ENCODE measurements at regions not wholly inside any gene's neighbourhood (a gene's known extent, or its start where the extent isn't known, plus 50 kb on each side); places are given as distances from the start of the nearest gene placed in this dataset.
"Not testable (repeated sequence)": the region's sequence is repeated elsewhere in the genome, so short reads cannot be mapped to it uniquely, and the experiment has no call there.

GRCh38 chr1:199821029-199821779 is 206.3 kb upstream of the NR5A2 start:
- no peak for FAIRE-seq

GRCh38 chr1:199832451-199832850 is 195.1 kb upstream of the NR5A2 start:
- no peak for FAIRE-seq

GRCh38 chr1:199834711-199835110 is 192.8 kb upstream of the NR5A2 start:
- no peak for FAIRE-seq

DNA sequence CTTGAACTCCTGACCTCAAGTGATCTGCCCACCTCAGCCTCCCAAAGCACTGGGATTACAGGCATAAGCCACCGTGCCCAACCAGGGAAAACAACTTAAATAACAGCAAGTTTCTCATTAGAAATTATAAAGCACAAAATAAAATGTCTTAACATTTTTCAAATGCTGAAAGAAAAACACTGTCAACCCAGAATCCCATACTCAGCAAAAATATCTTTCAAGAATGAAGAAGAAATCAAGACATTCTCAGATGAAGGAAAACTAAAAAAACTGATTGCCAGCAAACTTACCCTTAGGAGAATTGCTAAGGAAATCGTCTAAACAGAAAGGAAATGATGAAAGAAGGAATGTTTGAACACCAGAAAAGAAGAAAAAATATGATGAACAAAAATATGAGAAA is 191.1 kb upstream of the NR5A2 start:
- no peak for FAIRE-seq

GRCh38 chr1:199837321-199837720 is 190.2 kb upstream of the NR5A2 start:
- FAIRE-seq = no peak

GRCh38 chr1:199839608-199840007 is 187.9 kb upstream of the NR5A2 start:
- not testable (repeated sequence) for FAIRE-seq

DNA sequence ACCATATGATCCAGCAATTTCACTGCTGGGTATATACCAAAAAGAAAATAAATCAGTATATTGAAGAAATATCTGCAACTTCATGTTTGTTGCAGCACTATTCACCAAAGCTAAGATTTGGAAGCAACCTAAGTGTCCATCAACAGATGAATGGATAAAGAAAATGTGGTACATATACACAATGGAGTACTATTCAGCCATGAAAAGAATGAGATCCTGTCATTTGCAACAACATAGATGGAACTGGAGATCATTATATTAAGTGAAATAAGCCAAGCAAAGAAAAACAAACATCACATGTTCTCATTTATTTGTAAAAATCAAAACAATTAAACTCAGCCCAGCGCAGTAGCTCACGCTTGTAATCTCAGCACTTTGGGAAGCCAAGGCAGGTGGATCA is 184.4 kb upstream of the NR5A2 start:
- FAIRE-seq = not testable (repeated sequence)

- no peak for FAIRE-seq
Observed at GRCh38 chr1:199843861-199844260, 183.6 kb upstream of the NR5A2 start.

DNA sequence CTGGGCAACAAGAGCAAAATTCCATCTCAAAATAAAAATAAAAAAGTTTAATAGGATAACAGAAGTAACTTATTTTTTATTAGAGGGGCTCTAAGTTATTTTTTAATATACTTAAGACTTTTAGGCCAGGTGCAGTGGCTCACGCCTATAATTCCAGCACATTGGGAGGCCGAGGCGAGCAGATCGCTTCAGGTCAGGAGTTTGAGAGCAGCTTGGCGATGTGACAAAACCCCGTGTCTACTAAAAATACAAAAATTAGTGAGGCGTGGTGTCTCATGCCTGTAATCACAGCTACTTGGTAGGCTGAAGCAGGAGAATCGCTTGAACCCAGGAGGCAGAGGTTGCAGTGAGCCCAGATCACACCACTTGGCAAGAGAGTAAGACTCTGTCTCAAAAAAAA is 180.5 kb upstream of the NR5A2 start:
- no peak for FAIRE-seq

GRCh38 chr1:199851439-199852140 is 175.9 kb upstream of the NR5A2 start:
- no peak for FAIRE-seq

- FAIRE-seq = no peak
Observed at GRCh38 chr1:199854686-199855321, 172.7 kb upstream of the NR5A2 start.

- no peak for FAIRE-seq
Observed at GRCh38 chr1:199855580-199855979, 171.9 kb upstream of the NR5A2 start.

DNA sequence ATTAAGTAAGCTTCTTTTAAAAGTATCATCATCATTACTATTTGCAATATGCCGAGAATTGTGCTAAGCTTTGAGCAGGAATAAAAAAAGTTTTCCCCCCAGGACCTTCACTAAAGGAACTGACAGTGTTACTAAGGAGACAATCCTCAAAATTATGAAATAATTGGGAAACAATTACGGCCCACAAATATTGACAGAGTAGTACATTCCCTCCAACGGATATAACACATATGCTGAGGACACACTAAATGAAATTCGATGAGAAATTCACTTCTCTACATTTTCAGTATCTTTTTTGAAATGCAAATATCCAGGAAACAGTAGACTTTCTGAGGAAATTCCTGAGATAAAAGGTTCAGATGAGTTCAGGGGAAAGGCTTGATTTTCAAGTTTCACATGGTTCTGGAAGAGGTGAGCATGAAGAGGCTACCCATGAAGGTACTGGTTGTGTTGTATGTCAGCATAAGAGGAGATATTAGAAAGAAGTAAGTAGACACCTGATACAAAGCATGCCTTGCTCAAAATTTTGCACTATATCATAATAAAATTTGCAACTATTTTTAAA is 171.2 kb upstream of the NR5A2 start:
- no peak for FAIRE-seq

DNA sequence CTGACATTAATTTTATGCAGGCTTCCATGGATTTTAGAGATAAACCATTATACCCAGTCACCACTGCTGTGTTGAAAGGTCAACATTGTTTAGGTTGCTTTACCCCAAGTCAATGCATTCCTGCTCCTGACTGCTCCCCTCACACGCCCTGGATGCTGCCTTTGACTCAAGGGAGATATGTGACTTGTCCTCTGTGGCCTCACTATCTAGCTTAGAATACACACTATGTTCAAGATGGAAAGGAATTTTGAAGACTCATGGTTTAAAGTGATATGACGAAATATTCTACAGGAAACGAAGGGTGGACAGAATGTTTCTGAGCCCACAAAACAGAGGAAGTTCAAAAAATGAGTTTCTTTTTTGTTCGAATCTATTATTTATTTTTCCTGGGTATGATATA is 170.4 kb upstream of the NR5A2 start:
- FAIRE-seq = no peak

DNA sequence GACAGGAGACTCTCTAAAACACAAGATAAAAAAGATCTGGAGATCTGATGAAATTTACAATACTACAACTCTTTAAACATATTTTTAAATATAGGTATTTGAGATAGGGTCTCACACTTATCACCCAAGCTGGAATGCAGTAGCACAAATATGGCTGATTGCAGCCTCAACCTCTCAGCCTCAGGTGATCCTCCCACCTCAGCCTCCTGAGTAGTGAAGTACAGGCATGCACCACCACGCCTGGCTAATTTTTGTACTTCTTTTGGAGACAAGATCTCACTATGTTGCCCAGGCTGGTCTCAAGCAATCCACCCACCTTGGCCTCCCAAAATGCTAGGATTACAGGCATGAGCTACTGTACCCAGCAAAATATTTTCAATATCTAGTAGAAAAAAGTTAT is 170.0 kb upstream of the NR5A2 start:
- FAIRE-seq = no peak

DNA sequence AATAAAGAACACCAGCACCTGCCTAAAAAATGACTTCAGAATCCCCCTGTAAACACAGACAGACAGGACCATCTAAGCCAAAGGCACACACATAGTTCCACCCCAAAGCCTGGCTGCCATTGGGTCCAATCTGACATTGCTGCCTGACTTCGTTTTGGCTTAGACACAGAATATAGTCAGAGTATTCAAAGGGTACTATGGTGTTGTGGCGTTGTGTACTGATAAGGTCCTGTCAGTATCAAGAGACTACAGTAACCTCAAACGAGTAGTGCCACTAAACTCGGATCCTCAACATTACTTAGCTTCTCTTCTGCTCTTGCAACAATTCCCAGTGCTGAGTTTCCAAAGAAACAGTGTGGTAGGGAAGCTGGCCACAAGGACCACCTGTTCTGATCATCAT is 169.3 kb upstream of the NR5A2 start:
- no peak for FAIRE-seq

DNA sequence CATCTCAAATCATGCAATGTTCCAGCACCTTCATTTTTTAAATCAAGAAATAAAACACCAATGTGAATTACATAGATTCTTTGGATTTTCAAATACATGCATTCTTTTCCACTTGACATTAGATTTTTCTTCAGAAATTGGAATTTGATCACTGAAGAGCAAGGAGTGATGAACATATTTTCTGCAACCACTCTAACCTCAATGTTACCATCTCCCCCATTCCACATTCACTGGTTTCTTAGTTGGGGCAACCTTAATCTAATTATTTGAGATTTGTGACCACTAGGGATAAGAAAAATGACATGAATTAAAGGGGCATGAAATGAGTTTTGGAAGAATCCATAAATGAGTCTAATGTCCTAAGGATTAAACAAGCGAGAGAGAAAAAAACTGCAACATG is 168.7 kb upstream of the NR5A2 start:
- no peak for FAIRE-seq

DNA sequence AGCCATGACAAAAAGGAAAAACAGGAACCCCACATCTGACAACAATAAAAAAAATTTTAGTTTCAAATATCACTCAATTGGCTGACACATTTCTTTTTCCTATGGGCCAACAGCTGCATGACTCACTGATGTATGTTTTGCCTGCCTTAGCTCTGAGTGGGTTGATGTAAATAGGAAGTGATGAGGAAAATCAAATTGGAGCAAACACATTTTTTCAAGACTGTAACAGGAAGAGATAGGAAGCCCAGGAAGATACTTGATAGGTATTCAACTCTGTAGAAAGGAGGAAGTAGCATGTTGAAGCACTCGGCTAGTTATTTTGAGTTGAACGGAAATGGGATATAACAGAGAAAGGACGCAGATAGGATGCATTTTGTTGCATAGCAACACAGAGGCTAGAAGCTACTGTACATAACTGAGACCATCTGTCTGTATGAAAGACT is 168.0 kb upstream of the NR5A2 start:
- no peak for FAIRE-seq

GRCh38 chr1:199861020-199861795 is 166.3 kb upstream of the NR5A2 start:
- no peak for FAIRE-seq

- no peak for FAIRE-seq
Observed at GRCh38 chr1:199862047-199862446, 165.5 kb upstream of the NR5A2 start.

DNA sequence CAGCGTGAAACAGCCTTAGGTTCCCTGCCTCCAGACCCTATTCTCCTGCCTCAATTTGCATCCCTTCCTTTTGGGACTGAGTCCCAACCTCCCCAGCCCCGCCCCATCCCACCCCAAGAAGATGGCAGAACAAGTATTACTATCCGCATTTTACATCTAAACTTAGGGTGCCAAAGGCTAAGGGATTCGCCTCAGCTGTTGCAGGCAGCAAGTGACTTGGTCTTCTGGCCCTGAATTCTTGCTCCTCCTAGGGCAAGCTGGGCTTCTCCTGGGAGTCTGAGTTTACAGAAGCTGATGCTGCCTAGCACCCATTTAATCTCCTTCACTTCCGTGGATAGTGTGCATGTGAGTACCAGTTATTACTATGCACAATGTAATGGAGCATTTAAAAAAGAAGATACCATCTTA is 161.3 kb upstream of the NR5A2 start:
- no peak for FAIRE-seq

- no peak for FAIRE-seq
Observed at GRCh38 chr1:199867601-199868000, 159.9 kb upstream of the NR5A2 start.

- no peak for FAIRE-seq
Observed at GRCh38 chr1:199868777-199869176, 158.7 kb upstream of the NR5A2 start.
